ENCODE measurements at regions not wholly inside any gene's neighbourhood (a gene's known extent, or its start where the extent isn't known, plus 50 kb on each side); places are given as distances from the start of the nearest gene placed in this dataset.

DNA sequence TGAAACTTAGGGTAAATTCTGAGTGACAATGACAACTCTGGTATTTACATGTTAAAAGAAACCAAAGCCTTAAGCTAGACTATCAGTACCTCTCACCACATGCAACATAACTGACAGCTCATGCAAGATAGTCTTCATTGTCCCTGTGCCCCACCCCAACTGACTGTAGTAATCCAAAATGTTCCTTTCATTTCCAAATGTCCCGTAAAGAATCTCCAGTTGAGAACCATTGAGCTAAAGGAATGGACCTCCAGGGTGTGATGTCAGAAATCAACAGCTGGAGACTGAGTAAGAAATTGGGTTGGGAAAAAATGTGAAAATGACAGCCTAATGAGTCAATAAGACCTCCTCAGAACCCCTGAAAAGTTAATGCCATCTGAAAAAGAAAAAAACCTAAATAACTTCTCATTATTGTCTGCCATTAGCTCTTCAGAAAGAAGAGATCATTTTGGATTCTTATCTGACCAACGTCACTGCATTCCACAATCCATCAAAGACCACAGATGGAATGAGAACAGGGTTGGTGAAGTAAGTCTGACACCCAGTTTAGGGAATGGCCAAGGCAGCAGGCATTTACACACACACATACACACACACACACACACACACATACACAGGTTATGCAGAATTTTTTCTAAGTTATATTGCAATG is 51.7 kb upstream of the ACVR2A start:
- no peak overlapping the region for H3K4me3 ChIP-seq (replicated peaks; ENCODE audit: low read depth, low read length)
- no peak for DNase-seq (ENCODE audit: extremely low read depth, low read depth)
- TF ChIP-seq CTCF (IDR thresholded peaks at IDR 0.05; ENCODE audit: low read depth, low read length, missing control alignments), result no peak

DNA sequence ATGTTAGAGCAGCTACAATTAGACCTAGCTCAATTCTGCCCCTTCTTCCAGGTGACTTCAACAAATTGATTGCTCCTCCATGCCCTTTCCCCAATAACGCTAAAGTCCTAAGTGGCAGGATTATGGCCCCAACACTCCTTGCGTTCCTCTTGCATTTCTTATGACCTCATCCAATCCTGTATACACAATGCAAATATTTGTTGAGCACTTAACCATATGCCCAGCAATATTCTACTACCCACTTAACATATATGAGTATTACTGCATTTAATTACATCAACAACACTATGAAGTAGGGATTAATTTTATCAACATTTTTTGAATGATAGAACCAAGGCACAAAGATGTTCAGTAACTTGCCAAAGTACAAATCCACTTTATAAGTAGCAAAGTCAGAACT is 54.2 kb upstream of the ACVR2A start:
- TF ChIP-seq CTCF (IDR thresholded peaks at IDR 0.05; ENCODE audit: low read depth, low read length, missing control alignments), result no peak
- no peak for DNase-seq (ENCODE audit: extremely low read depth, low read depth)
- H3K4me3 ChIP-seq (replicated peaks; ENCODE audit: low read depth, low read length), result no peak overlapping the region

DNA sequence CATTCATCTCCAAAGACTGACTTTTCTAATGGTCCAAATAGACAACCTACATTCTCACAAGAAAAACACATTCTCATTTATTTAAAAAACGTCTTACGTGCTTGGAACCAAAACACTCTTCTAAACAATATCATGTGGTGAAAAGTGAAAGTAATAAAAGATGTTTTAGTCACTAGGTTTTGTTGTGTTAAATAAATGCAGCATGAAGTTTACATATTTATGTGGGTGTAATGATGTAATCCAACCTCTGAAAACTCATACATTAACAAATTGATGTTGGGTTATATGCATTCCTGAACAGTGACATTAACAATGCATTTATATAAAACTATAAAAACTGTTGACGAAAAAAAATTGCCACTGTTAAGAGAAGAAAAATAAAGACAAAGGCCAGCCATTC is 55.1 kb upstream of the ACVR2A start:
- no peak for DNase-seq (ENCODE audit: extremely low read depth, low read depth)
- H3K4me3 ChIP-seq (replicated peaks; ENCODE audit: low read depth, low read length), result no peak overlapping the region
- no peak for TF ChIP-seq CTCF (IDR thresholded peaks at IDR 0.05; ENCODE audit: low read depth, low read length, missing control alignments)

- no peak for TF ChIP-seq CTCF (IDR thresholded peaks at IDR 0.05; ENCODE audit: low read depth, low read length, missing control alignments)
- no peak for DNase-seq (ENCODE audit: extremely low read depth, low read depth)
These were observed 55.5 kb upstream of the ACVR2A start for GRCh38 chr2:147789287-147789686.

GRCh38 chr2:147782141-147782930 is 62.5 kb upstream of the ACVR2A start:
- no peak for TF ChIP-seq CTCF (IDR thresholded peaks at IDR 0.05; ENCODE audit: low read depth, low read length, missing control alignments)
- no peak overlapping the region for H3K4me3 ChIP-seq (replicated peaks; ENCODE audit: low read depth, low read length)
- no peak for DNase-seq (ENCODE audit: extremely low read depth, low read depth)

More at GRCh38 chr2:147789287-147789686, 55.5 kb upstream of the ACVR2A start:
- H3K4me3 ChIP-seq (replicated peaks; ENCODE audit: low read depth, low read length), result no peak overlapping the region

DNA sequence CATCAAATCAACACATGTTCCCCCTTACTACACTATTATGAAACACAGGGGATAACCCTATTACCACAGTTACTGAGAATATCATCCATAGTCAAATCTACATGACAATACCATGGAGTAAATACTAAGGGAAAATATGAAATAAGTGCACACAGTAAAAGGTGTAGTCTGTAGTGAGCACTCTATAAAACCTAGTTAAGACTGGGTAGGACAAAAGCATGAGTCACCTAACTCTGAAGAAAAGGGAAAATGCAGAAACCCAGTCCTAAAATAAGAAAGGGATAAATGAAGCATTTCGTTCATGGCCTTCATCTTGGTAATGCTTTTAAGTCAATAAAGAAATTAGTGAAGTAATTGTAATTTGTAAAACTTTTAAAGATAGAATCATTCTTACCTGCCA is 65.4 kb upstream of the ACVR2A start:
- no peak for TF ChIP-seq CTCF (IDR thresholded peaks at IDR 0.05; ENCODE audit: low read depth, low read length, missing control alignments)
- H3K4me3 ChIP-seq (replicated peaks; ENCODE audit: low read depth, low read length), result no peak overlapping the region
- DNase-seq (ENCODE audit: extremely low read depth, low read depth), result no peak

Measured in HFF-Myc (cell line).